ENCODE measurements at regions not wholly inside any gene's neighbourhood (a gene's known extent, or its start where the extent isn't known, plus 50 kb on each side); places are given as distances from the start of the nearest gene placed in this dataset.
"Not testable (repeated sequence)": the region's sequence is repeated elsewhere in the genome, so short reads cannot be mapped to it uniquely, and the experiment has no call there.

DNA sequence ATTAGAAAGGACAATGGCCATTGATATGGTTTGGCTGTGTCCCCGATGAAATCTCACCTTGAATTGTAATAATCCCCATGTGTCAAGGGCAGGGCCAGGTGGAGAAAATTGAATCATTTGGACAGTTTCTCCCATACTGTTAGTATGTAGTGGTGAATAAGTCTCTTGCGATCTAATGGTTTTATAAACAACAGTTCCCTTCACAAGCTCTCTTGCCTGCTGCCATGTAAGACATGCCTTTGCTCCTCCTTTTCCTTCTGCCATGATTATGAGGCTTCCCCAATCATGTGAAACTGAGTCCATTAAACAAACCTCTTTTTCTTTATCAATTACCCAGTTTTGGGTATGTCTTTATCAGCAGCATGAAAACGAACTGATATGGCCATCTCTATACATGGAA, 302.7 kb downstream of the SFMBT2 start:
- no peak for DNase-seq

DNA sequence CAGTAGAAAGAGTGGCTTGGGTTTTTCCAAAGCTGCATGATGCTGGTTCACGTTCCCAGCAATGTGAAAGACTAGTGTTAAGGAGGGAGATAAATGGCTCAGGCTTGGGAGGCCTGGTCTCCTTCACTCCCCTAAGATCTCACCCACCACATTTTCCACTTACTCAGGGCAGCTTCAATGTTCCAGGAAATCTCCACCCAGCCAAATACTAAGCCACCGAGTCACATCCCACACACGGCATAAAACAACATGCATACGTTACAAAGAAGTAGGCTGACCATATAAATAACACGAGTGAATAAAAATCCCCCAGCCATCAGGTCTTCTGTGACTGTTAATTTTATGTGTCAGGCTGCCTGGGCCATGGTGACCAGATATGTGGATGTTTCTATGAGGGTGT, 303.5 kb downstream of the SFMBT2 start:
- DNase-seq: no peak

DNA sequence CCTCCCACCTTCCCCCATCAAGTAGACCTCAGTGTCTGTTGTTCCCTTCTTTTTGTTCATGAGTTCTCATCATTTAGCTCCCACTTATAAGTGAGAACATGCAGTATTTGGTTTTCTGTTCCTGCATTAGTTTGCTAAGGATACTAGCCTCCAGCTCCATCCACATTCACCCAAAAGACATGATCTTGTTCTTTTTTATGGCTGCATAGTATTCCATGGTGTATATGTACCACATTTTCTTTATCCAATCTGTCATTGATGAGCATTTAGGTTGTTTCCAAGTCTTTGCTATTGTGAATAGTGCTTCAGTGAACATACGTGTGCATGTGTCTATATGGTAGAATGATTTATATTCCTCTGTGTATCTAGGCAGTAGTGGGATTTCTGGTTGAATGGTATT, 306.5 kb downstream of the SFMBT2 start:
- not testable (repeated sequence) for DNase-seq

DNA sequence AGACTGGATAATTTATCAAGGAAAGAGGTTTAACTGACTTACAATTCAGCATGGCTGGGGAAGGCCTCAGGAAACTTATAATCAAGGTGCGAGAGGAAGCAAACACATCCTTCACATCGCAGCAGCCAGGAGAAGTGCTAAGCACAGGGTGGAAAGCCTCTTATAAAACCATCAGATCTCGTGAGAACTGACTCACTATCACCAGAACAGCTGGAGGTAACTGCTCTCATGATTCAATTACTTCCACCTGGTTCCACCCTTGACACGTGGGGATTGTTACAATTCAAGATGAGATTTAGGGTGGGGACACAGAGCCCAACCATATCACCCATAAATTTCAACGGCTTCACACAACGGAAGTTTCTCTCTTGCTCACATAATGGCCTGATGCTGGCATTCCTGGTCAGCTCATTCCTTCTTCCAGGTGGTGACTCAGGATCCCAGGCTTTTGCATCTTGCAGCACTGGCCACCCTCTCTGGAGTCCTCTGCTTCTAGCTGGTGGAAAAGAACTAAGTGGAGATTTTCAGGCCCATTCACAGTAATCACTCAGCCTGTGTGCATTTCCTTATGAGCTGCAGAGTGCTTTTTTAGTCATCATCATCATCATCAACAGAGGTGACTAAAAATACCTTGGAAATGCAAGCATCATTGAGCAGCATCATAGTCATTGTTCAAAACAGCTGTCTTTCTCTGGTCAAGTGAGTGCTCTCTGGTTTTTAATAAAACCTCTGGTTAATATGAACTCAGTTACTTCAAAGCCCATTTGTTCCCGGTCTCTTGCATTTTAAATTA, 308.1 kb downstream of the SFMBT2 start:
- no peak for DNase-seq

DNA sequence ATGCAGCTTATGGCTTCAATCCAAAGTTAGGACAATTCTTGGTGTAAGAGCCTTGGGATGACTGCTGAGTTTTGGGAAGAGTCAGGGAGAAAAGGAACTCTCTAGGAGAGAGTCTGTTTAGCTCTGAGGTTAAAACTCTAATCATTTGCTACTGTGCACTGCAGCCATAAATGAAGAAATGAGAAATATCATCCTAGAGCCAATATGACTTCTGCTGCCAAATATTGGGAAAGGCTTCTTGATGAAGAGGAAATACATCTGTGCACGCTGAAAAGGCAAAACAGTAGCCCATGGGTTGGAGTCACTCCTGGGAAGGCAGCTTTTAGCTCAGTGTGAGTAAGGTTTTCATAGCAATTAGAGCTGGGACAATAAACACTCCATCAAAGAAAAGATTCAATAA, 308.8 kb downstream of the SFMBT2 start:
- DNase-seq: no peak

DNA sequence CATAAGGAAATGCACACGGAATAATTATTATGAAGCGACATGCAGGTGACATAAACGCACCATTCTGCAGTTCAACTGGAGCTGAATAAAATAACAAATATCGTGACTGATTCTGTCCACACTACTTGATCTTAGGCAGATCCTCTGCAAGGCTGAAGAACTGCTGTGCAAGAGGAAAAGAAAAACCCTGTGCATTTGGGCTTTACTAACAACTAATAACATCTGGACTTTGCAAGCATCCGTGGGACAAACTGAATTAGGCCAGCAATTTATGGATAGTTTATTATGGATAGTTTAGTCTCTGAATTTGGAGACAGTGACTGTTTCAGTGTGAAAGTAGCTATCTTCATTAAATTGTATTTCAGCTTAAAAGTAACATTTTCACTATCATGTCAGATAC, 309.4 kb downstream of the SFMBT2 start:
- no peak for DNase-seq

DNA sequence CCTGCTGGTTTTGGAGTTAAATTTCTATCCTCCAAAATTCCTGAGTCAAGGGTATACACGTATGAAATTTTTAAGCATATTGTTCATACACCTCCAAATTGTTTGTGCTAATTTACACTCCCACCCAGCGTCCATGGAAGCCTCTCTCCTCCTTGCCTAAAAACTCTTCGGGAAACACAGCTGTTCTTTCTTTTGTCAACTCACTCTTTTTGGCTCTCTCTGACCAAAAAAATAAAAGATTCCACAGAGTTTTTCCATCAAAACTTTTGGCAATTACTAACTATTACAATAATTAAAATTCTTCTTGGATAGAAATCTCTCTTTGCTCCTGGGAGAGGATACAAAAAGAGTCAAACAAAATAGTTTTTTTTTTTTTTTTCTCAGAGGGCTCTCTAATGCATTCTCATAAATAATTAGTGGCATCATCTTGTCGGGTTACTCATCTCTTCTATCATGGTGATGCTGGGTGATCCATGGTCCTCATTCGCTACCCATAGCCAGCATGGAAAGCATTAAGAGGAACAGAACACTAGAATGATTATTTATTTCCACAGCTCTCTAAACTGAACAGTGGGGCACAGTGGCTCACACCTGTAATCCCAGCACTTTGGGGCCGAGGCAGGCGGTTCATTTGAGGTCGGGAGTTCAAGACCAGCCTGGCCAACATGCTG, 310.7 kb downstream of the SFMBT2 start:
- no peak for DNase-seq

DNA sequence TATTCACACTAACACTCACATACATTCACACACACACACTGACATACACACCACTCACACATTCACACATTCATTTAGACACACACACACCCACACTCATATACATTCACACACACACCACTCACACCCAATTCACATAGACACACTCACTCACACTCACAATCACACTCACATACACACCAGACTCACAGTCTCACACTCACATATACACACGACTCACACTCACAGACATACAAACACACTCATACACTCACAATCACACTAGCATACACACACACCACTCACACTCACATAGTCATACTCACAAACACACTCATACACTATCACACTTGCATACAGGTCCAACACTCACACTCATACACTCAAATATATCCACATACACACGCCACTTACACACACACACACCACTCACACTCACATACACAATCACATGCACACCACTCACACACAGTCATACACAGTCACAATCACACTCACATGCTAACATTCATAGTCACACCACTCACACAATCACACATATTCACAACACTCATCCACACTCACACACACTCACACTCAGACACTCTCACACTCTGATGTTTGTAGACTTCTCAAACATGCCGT, 312.6 kb downstream of the SFMBT2 start:
- DNase-seq: no peak

DNA sequence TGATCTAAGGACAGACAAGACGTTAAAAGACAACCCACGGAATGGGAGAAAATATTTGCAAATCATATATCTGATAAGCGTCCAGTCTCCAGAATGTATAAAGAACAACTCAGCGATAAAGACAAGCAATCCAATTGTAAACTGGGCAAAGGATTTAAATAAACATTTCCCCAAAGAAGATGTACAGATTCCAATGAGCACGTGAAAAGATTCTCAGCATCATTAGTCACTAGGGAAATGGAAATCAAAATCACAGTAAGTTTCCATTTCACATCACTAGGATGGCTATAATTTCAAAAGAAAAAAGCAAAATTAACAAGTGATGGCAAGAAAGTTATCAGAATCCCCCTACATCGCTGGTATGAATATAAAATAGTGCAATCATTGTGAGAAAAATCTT, 316.1 kb downstream of the SFMBT2 start:
- DNase-seq: no peak

DNA sequence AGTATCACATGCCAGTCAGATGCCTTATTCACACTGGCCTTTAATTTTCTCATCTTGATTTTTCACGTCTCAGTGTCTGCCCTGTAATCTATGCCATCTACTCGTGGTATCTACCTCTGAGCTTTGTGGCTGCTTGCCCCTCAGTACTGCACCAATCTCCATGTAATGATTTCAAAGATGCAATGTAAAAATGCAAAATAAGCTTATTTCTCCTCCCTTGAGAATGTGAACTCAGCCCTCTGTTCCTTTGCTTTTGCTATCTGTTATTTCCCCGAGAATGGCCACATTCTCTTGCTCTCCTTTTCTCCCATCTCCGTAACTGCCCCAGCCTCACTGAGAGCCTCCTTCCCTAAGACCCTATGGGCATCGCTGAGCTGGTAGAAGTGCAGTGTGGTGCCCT, 317.5 kb downstream of the SFMBT2 start:
- DNase-seq: no peak

DNA sequence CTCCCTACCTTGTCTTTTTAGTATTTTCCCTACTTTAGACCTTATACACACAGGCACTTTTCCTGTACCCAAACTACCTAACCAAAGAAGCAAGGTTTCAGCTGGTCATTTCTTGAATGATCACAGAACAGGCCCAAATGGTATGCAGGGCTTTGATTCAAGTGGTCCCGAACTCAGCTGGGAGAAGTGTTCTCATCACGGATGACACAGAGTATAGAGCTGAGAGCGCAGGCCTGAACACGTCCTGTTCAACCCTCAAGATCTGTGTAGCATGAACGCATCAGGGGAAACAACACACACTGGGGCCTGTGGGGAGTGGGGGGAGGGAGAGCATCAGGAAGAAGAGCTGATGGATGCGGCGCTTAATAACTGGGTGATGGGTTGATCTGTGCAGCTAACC, 318.2 kb downstream of the SFMBT2 start:
- no peak for DNase-seq

DNA sequence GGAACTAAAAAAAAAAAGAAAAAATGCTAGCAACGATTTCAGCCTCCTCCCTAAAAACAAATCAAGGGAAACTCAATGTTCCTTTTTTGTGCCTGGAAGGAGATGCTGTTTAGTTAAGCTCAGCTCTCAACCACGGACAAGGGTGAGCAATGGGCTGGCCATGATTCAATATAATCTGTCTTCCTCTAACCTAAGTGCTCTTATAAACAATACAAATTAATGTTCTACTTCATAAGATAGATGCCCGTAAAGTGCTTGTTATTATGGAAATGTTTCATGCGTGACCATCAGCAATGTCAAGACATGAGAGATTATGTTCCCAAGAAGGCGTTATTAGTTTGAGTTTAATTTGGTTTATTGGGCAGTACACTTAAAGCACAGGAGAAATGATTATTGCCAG, 320.3 kb downstream of the SFMBT2 start:
- DNase-seq: no peak

DNA sequence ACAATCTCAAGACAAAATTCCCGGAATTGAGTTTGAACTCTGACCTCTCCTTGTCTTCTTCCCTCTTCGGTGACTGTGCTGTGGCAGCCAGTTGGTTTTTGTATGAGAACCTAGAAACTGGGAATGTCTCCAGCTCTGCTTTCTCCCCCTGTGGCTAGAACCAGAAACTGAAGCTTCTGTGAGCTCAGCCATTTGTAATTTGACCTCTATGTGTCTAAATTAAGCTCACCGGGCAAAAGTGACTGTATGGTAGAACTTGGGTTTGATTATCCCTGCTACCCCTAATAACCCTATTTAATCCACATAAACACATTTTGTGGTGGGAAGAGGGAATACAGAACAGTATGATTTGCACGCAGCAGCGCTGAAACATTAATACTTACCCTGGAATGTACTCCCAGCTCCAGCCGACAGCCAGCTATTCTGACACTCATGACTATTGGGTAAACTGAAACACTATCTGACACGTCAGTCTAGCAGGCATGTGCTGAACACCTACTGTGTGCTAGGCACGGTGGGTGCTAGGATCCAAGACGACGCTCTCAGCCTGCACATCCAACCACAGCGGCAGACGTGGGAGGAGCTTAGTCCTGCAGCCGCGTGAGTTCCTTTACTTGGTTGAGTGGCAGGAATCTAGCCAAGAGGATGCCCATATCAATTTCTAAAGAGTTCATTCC, 324.8 kb downstream of the SFMBT2 start:
- no peak for DNase-seq

DNA sequence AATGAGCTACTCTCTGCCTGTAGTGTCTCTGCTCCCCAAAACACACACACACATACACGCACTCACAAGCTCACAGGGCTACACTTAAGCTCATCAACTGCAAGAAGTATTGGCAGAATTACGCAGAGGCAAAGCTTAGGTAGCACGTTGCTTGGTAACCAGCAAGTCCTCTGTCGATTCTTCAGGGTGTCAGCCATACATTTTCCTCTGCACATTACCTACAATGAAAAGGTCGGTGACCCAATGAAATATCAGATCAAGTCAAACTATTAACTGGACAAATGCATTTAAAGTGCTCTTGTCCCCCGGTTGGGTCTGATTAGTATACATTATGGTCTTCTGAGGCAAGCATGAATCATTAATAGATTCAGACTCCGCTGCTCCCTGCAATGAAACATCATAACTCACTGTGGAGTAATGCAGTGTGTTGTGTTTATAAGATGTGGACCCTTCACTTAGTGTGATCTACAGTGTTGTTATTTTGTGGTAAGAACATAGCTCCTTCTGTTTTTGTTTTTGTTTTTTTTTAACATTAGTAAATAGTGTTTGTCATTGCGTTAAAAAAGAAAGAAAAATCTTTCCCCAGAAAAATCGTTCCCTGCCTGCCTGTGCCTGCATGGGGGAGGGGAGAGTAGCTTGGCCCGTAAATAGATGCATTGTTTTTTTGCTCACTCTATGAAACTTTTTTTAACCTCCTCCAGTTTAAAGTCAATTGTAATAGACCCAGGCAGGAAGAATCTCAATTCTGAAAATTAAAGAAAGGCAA, 325.5 kb downstream of the SFMBT2 start:
- DNase-seq: no peak

DNA sequence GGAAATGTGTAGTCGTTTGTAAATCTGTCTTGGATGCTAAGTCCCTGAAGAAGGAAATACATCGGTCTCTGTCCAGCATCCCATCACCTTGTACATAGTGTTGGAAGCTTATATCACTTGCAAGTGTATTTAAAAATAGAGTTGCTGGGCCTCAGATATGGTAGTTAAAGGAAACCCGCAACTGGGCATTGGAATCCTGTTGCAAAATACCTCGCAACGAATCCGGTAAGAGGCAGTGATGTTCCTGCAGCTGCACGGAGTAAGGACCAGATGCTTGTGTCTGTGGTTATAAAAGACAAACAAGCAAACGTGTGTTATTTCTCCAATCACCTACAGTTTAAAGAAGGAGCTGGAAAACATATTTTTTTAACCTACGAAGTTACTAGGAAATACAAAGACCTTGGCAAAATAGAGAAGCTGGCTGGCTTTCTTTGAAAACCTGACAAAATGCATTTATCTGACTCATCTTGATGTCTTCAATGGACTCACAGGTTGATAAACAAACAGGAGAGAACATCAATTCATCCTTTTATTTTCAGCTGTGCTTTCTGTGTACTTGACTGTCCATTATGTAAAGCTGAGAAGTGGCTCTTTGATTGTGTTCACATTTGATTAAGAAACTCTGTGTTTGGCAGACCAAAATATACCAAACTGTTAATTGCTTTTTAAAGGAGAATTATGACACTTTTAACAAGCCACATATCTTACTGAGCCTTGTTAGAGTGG, 326.4 kb downstream of the SFMBT2 start:
- DNase-seq: no peak

DNA sequence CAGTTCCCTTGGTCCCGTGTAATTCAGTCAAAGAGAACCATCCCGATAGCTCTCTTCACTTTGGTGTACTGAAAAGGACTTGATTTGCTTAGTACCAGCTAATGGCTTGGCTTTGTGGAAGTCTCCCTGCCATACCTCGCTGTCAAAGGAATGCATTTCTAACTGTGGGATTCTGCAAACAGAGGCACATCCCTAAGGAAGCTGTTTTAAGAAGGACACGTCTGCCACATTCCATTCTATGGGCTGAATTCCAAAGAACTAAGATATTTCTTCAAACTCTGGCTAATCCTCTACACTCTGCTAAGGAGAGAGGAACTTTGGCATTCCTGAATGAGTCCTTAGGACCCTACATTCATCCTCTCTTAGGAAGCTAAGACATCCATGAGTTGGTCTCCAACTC, 327.9 kb downstream of the SFMBT2 start:
- no peak for DNase-seq

DNA sequence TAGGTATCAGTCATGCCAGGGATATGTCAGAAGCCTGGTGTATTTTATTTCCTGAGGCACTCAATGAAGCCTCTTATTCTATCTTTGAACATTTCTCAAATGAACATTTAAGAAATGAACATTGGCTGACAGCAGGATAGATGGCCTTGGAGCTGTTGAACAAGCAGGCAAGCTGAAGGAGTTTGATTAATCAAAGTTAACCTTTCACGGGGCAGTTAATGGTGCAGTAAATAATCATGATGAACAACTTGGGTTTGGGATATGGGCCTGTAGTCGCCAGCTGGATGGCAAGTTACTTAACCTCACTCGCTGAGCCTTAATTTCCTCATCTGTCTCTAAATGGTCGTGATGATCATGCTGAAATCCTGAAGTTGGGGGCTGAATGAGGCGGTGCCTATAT, 333.0 kb downstream of the SFMBT2 start:
- no peak for DNase-seq

DNA sequence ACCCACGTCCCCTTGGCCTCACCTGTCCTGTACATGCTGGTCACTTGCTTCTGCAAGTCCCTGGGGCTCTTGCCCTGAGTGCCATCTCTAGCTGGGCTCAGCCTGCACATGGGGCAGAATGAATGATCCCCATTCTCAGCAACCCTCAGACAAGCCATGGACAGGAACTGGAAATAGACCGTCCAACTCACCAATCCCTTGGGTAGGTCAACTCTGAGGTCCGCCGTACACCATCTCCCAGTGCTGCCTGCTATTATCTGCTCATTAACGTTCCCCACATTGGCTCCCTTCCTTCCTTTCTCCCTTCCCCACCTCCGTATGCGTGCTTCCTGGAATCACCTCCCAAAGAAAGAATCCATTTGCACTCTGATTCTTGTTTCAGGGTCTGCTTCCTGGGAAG, 335.0 kb downstream of the SFMBT2 start:
- DNase-seq: no peak

DNA sequence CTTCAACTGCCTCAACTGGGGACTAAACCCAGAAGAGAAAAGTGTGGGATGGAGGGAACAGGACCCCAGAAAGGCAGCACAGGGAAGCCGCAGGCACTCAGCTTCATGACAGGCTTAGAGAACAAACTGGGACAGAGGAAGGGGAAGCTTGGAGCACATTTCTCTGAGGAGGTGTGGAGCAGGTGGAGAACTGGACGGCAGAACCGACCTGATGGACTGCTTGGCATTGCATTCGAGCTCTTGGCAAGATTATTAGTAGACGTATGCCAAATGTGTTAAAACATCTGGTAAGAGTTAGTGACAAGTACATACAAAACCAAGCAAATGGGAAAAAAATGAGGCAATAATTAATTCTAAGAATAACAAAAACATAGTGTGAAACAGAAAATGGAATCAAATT, 335.7 kb downstream of the SFMBT2 start:
- DNase-seq: no peak

DNA sequence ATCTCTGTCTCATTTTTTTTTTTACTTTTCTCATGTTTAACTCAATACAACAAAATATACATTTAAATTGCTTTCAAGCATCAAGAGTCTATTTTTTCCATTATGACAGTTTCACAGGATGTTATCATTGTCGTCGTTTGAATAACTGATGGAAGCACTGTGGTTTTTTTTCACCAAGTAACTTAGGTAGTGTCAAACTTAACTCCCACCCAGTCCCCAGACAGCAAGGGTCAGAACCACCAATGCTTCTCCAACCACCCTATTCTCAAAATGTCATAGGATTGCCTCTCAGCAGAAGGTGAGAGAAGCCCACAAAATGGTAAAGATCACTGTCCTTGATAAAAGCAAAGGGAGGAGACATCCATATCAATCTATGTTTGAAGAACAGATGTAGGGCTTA, 339.4 kb downstream of the SFMBT2 start:
- no peak for DNase-seq

DNA sequence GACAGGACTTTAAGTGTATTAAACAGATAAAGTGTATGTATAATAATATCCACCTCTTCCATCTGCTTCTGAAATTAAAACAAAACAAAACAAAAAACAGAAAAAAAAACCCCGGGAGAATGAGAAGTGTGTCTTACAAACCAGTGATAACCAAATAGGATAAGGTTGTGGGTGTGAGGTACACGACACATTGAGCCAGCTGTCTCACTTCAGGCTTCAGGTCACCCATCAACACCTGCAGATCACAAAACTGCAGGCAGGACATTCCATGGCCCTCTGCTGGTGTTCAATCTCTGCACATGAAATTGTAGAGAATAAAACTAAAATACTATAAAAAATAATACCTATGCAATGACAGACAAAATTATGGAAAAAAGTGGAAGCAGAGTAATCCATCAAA, 339.9 kb downstream of the SFMBT2 start:
- no peak for DNase-seq

DNA sequence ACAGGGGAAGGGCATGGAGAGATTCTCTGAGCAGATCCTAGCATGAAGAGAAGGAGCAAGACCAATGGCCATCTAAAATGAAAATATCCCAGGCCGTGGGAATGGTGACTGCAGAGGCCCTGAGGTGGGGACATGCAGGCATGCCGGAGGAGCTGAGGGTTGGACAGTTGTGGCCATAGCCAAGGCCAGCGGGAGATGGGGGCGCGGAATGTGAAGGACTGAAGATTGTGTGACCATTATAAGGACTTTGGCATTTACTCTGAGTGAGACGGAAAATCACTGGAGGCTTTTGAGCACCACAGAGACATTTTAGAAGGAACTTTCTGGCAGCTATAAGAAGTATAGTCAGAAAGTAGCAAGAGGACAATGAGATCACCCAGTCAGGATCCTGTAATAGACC, 341.1 kb downstream of the SFMBT2 start:
- DNase-seq: no peak

Data from T1000 (cell line).